OCI-LY7 (cell line): ENCODE measurements at regions not wholly inside any gene's neighbourhood (a gene's known extent, or its start where the extent isn't known, plus 50 kb on each side); places are given as distances from the start of the nearest gene placed in this dataset.

Experiments used
- EZH2phosphoT487 ChIP-seq: fragments of 200-600 bp; sonication (generic); IDR thresholded peaks from 2 replicates; pipeline ENCODE4 v1.6.1; 2018; ENCODE audit warnings: low read depth, borderline replicate concordance, mild to moderate bottlenecking, mixed run types, antibody characterized with exemption, low read length, moderate library complexity, mixed read lengths
- TF ChIP-seq, protein P1 (sequence below): fragments of 200-600 bp; sonication (generic); conservative IDR thresholded peaks from 2 replicates; pipeline ENCODE4 v1.5.1; 2014; ENCODE audit warnings: mild to moderate bottlenecking, antibody characterized with exemption, low read length, moderate library complexity, mixed read lengths

DNA sequence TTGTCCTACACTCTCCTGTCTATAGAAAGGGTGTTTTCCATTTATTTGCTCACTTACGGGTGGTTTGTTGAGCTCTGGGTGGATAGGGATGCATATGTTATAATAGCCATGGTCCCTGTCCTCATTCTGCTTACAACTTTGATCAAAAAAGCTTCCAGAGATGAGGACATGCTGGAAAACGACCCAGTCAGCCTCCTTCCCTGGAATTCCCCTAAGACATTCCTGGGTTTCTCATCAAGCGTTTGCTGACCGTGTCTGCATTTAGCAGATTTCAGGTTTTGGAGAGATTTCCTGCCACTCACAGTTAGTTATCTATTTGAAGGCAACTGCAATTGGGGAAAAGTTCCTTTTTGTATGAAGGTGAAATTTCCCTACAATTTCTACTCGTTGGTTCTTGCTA lies 152.8 kb upstream of the AFDN start:
- TF ChIP-seq, protein P1, sequence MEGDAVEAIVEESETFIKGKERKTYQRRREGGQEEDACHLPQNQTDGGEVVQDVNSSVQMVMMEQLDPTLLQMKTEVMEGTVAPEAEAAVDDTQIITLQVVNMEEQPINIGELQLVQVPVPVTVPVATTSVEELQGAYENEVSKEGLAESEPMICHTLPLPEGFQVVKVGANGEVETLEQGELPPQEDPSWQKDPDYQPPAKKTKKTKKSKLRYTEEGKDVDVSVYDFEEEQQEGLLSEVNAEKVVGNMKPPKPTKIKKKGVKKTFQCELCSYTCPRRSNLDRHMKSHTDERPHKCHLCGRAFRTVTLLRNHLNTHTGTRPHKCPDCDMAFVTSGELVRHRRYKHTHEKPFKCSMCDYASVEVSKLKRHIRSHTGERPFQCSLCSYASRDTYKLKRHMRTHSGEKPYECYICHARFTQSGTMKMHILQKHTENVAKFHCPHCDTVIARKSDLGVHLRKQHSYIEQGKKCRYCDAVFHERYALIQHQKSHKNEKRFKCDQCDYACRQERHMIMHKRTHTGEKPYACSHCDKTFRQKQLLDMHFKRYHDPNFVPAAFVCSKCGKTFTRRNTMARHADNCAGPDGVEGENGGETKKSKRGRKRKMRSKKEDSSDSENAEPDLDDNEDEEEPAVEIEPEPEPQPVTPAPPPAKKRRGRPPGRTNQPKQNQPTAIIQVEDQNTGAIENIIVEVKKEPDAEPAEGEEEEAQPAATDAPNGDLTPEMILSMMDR: no peak
- no peak for TF ChIP-seq EZH2phosphoT487
